CD4-positive, alpha-beta T cell treated with Interleukin-6 at 100 ng/mL for 8 hours (primary cell): ENCODE measurements at regions not wholly inside any gene's neighbourhood (a gene's known extent, or its start where the extent isn't known, plus 50 kb on each side); places are given as distances from the start of the nearest gene placed in this dataset.

Source experiments
- DNase-seq: peaks from one replicate; pipeline ENCODE4 v3.0.0-alpha.2; 2020; ENCODE audit warnings: mixed read lengths, low spot score

DNA sequence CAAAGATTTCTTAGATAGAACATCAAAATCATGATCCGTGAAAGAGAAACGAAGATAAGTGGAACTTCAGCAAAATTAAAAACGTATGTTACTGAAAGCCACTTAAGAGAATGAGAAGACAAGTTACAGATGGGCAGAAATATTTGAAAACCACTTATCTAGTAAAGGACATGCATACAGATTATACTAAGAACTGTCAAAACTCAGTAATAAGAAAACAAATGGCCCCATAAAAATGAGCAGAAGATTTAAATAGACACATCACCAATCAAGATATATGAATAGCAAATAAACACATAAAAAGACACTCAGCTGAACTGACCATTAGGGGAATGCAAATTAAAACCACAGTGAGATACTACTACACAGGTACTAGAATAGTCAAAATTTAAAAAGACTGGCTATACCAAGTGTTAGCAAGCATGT, 343.7 kb downstream of the PTEN start:
- DNase-seq: no peak

DNA sequence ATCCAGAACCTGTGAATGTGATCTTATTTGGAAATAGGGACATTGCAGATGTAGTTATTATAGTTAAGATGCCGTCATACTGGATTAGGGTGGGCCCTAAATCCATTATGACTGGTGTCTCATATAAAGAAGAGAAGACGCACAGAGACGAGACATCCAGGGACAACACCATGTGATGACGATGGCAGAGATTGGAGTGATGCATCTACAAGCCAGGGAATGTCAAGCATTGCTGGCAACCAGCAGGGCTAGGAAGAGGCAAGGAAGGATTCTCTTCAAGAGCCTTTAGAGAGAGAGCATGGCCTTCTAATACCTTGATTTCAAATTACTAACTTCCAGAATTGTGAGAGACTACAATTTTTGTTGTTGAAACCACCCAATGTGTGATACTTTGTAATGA, 345.8 kb downstream of the PTEN start:
- no peak for DNase-seq

GRCh38 chr10:88209837-88210561, 346.6 kb downstream of the PTEN start:
- no peak for DNase-seq

GRCh38 chr10:88211230-88211629, 347.8 kb downstream of the PTEN start:
- DNase-seq: no peak

- DNase-seq: no peak
Measured at GRCh38 chr10:88212069-88212468, 348.6 kb downstream of the PTEN start.

DNA sequence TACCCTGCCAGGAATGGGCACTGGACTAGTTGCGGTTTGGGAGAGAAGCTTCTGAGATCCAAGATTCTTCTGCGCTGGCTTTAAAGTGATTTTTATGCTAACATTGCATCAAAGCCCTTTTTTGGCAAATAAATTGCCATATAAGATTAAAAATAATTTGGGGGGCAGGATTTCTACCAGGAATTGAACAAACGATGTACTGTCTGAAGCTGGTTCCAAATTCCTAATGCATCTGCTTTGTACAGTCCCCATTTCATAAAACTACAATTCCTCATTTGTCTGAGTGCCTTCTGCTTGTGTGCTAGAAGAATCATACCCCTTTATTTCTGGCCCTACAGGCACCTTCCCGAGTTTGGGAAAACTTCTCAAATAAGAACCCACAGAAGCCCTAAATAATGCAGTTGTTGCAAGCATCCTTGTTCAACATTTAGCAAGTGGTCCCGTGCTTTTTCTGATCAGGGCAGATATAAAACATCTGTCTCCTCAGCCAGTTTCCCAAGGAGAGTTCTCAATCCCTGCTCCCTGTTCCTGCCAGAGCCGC, 349.7 kb downstream of the PTEN start:
- no peak for DNase-seq

- DNase-seq: no peak
Measured at GRCh38 chr10:88216976-88217375, 353.6 kb downstream of the PTEN start.

DNA sequence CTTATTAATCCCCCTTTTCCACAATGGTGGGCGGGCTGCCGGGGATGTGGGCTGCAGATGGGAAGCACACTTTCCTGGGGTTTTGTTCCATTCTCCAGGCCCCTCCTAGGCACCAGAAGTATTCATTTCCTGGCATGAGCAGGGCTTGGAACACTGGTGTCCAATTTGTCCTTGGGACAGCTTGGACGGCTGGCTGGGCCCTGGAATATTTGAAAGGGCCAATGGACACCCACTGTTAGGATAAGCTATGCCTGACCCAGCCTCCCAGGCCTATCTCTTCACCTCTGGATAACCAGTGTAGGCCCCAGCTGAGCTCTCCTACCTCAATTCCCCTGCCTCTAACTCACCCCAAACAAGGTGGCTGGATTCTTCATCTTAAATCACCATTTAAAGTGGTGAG, 354.9 kb downstream of the PTEN start:
- DNase-seq: no peak

DNA sequence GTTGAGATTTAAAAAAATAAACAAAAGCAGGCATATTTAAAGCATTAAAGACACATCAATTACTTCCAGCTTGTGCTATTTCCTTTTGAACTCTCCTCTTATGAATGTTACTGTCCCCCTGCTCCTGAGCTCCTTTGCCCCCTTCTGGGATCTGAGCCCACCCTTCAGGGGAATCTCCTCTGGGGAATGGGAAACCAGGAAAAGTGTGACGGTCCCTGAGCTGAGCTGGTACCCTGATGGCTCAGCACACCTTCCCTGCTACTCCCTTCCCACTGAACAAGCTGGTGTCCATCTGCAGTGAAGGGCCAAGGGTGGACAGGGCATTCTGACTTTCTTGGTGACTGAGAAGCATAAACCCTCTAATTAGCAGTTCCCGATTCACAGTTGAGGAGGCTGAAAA, 356.3 kb downstream of the PTEN start:
- DNase-seq: no peak

- DNase-seq: no peak
Measured at GRCh38 chr10:88221010-88221973, 357.9 kb downstream of the PTEN start.

DNA sequence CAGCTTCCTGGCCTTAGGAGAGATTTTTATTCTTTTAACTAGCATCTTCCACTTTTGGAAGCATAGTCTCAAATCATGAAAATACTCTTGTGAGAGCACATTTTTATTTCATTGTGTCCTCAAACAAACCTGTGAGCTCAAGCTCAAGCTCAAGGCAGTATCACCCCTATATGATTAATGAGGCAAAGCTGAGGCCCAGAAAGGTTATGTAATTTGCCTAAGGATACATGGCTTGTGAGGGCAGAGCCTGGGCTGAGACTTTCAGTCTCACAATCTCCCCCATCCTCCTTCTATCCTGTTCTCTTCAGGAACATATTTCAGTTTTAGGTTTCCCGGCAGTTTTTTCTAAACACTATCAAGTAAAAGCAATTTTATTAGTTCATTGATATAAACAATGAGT, 359.5 kb downstream of the PTEN start:
- no peak for DNase-seq
